ENCODE measurements at regions not wholly inside any gene's neighbourhood (a gene's known extent, or its start where the extent isn't known, plus 50 kb on each side); places are given as distances from the start of the nearest gene placed in this dataset.

- DNase-seq (ENCODE audit: low read depth), result no peak
Observed at GRCh38 chr5:5009240-5009639, 130.9 kb upstream of the ADAMTS16 start.

- no peak for DNase-seq (ENCODE audit: low read depth)
Observed at GRCh38 chr5:5011151-5011550, 129.0 kb upstream of the ADAMTS16 start.

GRCh38 chr5:5014586-5015235, 125.4 kb upstream of the ADAMTS16 start:
- DNase-seq (ENCODE audit: low read depth), result no peak

GRCh38 chr5:5017827-5018577, 122.1 kb upstream of the ADAMTS16 start:
- no peak for DNase-seq (ENCODE audit: low read depth)

- DNase-seq (ENCODE audit: low read depth), result no peak
Observed at GRCh38 chr5:5018578-5018970, 121.6 kb upstream of the ADAMTS16 start.

- no peak for DNase-seq (ENCODE audit: low read depth)
Observed at GRCh38 chr5:5021436-5021835, 118.7 kb upstream of the ADAMTS16 start.

GRCh38 chr5:5025098-5025773, 114.9 kb upstream of the ADAMTS16 start:
- DNase-seq (ENCODE audit: low read depth), result no peak

GRCh38 chr5:5025774-5026408, 114.2 kb upstream of the ADAMTS16 start:
- DNase-seq (ENCODE audit: low read depth), result no peak

GRCh38 chr5:5026409-5026785, 113.7 kb upstream of the ADAMTS16 start:
- no peak for DNase-seq (ENCODE audit: low read depth)

GRCh38 chr5:5031665-5032064, 108.5 kb upstream of the ADAMTS16 start:
- DNase-seq (ENCODE audit: low read depth), result no peak

- DNase-seq (ENCODE audit: low read depth), result no peak
Observed at GRCh38 chr5:5037674-5038073, 102.5 kb upstream of the ADAMTS16 start.

- DNase-seq (ENCODE audit: low read depth), result no peak
Observed at GRCh38 chr5:5039918-5040317, 100.2 kb upstream of the ADAMTS16 start.

GRCh38 chr5:5040712-5041111, 99.4 kb upstream of the ADAMTS16 start:
- DNase-seq (ENCODE audit: low read depth), result no peak

- no peak for DNase-seq (ENCODE audit: low read depth)
Observed at GRCh38 chr5:5042806-5043205, 97.3 kb upstream of the ADAMTS16 start.

GRCh38 chr5:5043346-5043745, 96.8 kb upstream of the ADAMTS16 start:
- no peak for DNase-seq (ENCODE audit: low read depth)

- no peak for DNase-seq (ENCODE audit: low read depth)
Observed at GRCh38 chr5:5044247-5044840, 95.8 kb upstream of the ADAMTS16 start.

- DNase-seq (ENCODE audit: low read depth), result no peak
Observed at GRCh38 chr5:5046680-5047502, 93.2 kb upstream of the ADAMTS16 start.

- no peak for DNase-seq (ENCODE audit: low read depth)
Observed at GRCh38 chr5:5050801-5051200, 89.3 kb upstream of the ADAMTS16 start.

GRCh38 chr5:5055712-5056111, 84.4 kb upstream of the ADAMTS16 start:
- no peak for DNase-seq (ENCODE audit: low read depth)

- no peak for DNase-seq (ENCODE audit: low read depth)
Observed at GRCh38 chr5:5061836-5062235, 78.3 kb upstream of the ADAMTS16 start.

- DNase-seq (ENCODE audit: low read depth), result no peak
Observed at GRCh38 chr5:5062525-5063302, 77.4 kb upstream of the ADAMTS16 start.

All from HS-5 (cell line).